Adipose tissue (tissue), 3 donors: ENCODE measurements at regions not wholly inside any gene's neighbourhood (a gene's known extent, or its start where the extent isn't known, plus 50 kb on each side); places are given as distances from the start of the nearest gene placed in this dataset.

Experiments
- H3K27ac ChIP-seq: one replicate; pipeline ENCODE4 v1.5.1; 2013; ENCODE audit warnings: low read depth, low read length
- WGBS, 3 donors: extraction: QIAGEN DNeasy Blood & Tissue Kit; methylation state at CpG; one replicate each; pipeline ENCODE4 v1.1.7; 2013; 5-methylcytosine and 5-hydroxymethylcytosine counted together
- donor health status: healthy with polysubstance abuse.
- donor health status: Bipolar disorder and iron deficiency.
- donor health status: healthy.

DNA sequence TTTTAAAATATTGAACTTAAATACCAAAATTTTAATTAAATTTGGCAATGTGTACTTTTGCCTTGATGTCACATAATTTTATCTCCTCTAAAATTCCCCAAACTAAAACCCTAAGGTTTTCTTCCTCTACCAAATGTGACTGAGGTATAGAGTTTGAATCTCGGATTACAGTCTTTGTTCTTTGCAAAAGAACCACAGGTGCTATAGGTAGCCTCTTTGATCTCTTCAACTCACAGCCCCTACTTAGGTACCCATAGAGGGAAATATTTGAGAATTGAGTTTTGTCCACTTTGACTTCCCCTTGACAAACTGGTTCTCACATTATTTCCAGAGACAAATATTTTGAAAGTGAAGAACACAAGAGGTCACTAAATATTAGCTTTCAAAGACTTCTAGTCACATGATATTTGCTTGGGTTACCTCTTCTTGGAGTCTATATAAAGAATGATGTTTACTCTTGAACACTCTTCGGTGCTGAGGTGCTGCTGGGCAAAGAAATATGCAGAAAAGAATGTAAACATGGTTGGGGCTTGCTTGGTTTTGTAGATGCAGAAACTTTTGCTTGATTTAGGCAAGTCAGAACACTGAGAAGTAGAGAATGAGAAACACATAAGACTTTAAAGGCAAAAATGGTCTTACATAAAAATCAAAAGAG, 120.8 kb upstream of the MCTP2 start:
- WGBS, 3 donors: 43 to 78% (median 58%) methylated on average over 2 of the region's 2 CpGs
- no peak overlapping the region for H3K27ac ChIP-seq

DNA sequence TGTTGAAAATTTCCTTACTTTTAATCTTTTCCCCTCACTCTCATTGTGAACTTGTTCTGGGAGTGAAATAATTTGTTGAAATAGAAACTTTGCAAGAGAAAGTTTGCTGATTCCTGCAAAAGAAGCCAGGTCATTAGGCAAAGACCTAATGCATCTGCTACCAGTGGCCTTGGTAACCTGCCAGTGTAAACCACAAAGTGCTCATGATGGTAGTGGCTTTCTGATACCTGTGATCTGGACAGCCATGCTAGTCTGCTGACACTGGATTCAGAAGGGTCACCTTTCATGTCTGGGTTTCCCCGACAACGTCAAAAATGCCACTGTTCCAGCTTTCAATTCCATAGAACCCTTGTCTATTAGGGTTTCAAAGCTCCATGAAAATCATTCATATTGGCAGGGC, 123.7 kb upstream of the MCTP2 start:
- H3K27ac ChIP-seq: no peak overlapping the region
- WGBS, 3 donors: 95 to 100% (median 99%) methylated on average over 2 of the region's 2 CpGs

DNA sequence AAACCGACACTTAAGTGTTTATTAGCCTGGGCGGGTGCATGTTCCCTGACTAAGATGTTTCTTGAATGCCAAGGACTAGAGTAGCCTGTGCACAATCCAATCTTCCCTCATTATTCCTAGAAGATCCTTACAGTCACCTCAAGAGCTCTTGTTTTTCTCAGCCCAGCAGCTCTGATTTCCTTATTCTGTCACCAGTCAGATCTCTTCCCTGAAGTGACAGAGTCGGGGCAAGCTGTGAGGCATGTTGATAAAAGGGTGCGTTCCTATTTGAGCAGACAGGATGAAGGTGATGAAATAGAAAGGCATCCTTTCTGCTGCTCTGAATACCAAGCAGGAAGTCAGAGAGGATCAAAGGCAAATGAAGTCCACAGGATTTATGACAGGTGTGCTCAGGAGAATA, 125.6 kb upstream of the MCTP2 start:
- 42 to 62% (median 51%) methylated on average over 4 of the region's 4 CpGs for WGBS, 3 donors
- no peak overlapping the region for H3K27ac ChIP-seq

DNA sequence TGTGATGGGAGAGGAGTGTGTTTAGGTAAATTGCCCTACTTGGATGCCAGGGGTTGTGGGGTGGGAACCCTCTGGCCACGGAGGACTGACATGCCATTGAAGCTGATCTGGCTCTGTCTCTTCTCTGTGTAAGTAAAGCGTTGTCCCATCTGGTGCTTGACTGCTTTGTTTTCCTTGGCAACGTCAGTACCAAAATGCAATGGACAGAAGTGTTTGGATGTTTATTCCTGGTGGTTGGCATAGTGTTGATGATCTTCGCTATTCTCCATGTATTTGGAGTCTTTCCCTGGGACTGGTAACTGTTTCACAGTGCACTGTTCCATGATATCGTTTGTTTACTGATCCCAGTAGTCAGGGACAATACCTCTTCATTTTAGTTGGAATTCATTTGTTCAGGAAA, 130.5 kb upstream of the MCTP2 start:
- no peak overlapping the region for H3K27ac ChIP-seq
- 66 to 90% (median 68%) methylated on average over 5 of the region's 5 CpGs for WGBS, 3 donors

DNA sequence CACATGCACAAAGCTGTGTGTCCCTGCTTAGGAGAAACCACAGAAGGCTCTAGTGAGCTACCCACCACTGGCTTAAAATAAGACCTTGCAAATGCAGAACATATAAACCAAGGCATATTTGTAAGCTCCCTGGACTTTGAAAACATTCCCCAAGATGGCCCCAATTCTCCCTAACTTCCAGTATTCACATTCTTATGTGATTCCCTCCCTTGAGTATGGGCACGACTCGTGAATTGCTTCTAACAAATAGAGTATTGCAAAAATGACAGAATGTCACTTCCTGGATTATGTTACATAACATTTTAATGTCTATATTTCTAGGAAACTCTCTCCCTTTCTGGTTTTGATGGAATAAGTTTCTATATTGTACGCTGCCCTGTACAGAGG, 131.8 kb upstream of the MCTP2 start:
- WGBS, 3 donors: 58 to 87% (median 62%) methylated on average over 3 of the region's 3 CpGs
- H3K27ac ChIP-seq: no peak overlapping the region

DNA sequence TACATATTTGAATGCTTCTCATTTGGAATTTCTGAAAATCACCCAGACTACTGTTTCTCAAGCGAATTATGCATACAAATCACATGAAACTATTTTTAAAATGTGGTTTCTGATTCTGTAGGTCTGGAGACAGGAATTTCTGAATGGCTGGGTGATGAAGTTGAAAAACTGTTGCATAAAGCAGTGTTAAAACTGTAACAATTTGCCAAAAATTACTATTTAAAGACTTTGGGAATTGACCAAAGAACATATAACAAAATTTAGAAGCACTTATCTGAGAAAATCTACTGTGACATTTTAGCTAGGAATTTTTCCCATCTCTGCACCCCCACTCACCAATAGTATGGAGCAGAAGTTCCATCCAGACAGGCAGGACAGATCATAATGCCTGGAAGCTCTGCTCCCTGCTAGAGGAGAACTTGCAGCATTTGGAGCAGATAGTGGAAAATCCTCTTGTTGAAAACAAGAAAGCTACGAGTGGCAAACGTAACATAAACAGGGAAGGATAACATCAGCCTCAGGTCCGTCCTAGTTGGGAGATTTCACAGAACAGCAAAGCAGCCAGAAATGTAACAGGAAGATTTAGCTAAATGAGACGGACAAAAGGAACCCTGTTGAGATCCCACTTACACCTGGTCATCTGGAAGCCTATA, 132.3 kb upstream of the MCTP2 start:
- H3K27ac ChIP-seq: no peak overlapping the region
- 59 to 82% (median 81%) methylated on average over 5 of the region's 5 CpGs for WGBS, 3 donors

DNA sequence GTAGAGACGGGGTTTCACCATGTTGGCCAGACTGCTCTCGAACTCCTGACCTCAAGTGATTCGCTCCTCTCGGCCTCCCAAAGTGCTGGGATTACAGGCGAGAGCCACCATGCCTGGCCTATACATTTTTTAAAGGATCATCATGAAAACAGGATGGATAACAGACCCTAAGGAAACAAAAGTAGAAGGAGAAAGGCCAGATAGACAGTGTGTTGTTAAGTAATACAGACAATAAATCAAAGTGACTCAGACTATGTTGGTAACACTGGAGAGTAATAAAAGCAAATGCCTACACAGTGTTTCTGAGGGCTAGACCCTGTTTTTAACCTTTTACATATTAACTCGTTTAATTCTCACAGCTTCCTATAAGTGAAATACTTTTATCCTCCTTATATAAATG, 133.8 kb upstream of the MCTP2 start:
- 76 to 87% (median 81%) methylated on average over 6 of the region's 6 CpGs for WGBS, 3 donors
- H3K27ac ChIP-seq: no peak overlapping the region

DNA sequence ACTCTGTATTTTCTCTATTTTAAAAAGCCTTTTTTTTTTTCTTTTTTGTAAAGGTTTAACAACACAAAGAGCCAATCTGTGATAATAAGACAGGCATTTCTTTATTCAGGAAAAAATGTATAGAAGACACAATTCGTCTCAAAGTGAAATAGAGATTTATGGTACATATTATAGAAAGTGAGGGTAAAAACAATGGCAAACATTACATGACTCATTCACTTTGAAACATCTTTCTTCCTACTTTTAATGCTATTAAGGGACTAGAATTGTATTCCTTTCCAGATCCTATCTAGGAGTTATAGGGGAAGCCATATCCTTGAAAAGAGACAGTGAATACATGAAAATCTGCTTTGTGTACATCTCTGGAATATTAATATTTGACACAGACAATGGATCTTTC, 137.1 kb upstream of the MCTP2 start:
- no peak overlapping the region for H3K27ac ChIP-seq
- 63 to 77% (median 63%) methylated on average over 1 of the region's 1 CpG for WGBS, 3 donors

DNA sequence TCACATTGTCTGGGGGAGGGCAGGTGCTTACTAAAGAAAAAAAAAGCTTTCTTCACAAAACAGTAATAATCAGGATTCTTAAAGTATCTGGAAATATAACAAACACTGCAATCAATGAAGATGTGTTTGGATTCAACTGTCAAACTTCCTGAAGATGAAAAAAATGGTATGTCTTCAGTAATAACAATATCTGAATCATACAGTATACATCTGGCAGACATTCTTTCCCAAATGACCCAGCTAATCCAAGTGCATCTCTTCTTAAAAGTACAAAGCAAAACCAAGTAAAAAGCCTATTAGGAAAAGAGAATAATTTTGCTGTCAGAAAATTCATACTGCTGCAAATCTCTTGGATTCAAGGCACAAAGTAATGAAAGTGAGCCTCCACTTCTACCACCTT, 145.0 kb upstream of the MCTP2 start:
- H3K27ac ChIP-seq: no peak overlapping the region

DNA sequence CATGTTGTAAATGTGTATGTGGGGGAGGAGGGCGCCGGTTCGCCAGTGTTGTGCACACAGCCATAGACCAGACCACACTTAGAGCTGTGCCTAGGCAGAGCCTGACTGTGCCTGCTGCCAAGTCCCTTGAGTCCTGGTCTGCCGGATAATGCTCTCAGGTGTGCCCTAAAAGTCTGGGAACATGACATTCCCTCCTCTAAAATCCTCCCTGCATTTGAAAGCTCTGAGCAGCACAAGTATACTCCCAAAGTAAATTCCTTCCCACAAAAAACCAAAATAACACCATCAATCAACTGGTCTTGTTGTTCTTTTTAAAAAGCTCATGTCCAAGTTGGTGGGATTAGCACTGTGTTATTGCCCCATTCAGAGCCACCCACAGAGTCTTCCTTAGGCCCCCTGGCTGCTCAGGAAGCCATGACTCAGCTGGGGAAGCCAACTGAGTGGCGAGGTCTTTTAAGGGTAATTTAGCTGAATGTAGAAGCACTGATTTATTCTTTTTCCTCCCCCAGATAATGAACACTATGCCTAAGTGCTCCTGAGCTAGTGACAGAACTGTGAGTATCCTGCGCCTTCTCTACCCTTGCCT, 147.8 kb upstream of the MCTP2 start:
- H3K27ac ChIP-seq: no peak overlapping the region
- 74 to 87% (median 79%) methylated on average over 6 of the region's 6 CpGs for WGBS, 3 donors

DNA sequence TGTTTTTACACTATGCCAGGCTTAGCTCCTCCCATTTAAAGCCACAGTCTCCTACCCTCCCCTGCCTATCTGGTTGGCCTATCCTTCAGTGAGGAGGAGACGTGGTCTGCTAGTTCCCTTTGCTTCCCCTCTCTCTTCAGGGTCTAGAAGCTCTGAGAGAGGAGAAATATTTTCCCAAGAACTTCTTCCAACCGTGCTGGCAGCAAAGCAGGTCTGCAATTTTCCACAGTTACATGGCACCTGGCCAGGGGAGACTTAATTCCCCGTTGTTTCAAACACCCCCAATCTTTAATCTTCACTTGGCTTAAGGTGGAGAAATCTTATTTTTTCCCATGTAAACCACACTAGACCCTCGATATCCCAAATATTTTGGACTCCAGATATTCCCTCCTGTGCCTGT, 149.5 kb upstream of the MCTP2 start:
- WGBS, 3 donors: 58 to 63% (median 61%) methylated on average over 4 of the region's 4 CpGs
- no peak overlapping the region for H3K27ac ChIP-seq

DNA sequence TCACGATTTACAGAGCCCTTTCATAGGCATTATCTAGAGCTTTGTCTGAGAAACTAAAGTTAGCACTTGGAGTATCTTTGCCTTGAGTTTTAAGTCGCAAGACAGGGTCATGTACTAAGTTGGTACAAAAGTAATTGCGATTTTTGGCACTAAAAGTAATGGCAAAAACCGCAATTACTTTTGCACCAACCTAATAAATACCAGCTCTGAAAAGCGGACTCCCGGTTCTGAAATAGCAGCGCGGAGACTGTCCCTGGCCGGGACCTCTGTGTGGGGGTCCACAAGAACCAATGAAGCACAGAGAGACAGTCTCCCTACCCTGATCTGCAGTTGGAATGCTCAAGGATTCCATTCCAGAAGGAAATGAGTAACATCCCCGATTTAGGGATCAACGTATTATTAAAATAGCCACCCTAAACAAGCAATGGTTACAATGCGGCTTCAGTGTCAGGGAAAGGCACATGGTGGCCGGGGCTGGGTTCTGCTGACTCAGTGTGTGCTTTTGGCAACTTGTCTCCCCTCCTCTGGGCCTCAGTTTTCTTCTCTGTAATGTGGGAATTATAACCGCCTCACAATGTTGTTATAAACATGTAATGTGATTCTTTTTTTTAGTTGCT, 150.3 kb upstream of the MCTP2 start:
- H3K27ac ChIP-seq: no peak overlapping the region
- 82 to 90% (median 89%) methylated on average over 14 of the region's 14 CpGs for WGBS, 3 donors

DNA sequence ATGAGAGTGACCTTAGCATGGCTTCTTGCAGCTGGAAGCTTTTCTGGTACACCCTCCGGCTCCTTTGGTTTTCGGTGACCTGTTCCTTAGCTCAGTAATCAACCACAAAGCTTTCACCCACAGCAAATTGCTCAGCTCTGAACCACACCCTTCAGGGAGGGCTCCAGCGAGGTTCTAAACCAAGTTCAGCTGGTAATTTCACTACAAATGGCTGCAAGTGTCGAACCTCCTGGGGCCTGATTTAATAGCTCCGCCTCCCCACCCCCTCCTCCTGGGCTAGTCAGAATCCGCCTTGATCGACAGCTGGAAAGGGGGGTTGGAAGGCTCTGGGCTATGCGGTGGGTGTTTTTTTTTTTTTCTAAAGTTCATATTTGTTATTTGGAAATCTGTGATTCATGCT, 150.9 kb upstream of the MCTP2 start:
- WGBS, 3 donors: 52 to 59% (median 54%) methylated on average over 8 of the region's 8 CpGs
- no peak overlapping the region for H3K27ac ChIP-seq

DNA sequence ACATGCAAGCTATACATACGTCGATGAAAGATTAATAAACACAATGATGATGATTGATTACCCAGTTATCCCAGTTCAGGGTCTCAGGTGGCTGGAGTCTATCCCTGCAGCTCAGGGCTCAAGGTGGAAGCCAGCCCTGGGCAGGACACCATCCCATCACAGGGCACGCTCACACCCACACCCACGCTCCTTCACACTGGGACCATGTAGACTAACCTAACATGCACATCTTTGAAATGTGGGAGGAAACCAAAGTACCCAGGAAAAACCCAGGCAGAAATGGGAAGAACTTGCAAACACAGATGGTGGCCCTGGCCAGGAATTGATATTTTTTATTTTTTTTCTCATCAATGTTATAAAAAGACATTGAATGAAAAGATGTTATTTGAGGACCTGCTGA, 151.4 kb upstream of the MCTP2 start:
- 88 to 95% (median 91%) methylated on average over 4 of the region's 4 CpGs for WGBS, 3 donors
- H3K27ac ChIP-seq: no peak overlapping the region

DNA sequence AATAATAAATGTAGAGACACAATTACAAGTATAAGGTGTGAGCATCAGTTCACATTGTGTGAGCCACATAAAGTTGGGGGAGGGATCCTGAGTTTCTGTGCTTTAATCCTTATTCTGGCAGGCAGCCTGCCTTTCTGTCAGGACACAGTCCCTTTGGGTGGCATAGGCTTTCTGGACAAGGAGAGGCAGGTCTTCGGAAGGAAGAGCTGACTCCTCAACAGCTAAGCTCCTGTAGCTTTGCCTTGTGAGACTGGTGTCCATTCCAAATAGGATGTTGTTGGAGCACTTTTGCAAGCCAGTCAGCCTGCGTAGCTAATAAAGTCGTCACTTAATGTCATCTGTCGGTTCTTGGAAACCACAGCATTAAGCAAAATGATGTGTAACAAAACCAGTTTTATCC, 151.9 kb upstream of the MCTP2 start:
- 86 to 91% (median 88%) methylated on average over 4 of the region's 4 CpGs for WGBS, 3 donors
- no peak overlapping the region for H3K27ac ChIP-seq

DNA sequence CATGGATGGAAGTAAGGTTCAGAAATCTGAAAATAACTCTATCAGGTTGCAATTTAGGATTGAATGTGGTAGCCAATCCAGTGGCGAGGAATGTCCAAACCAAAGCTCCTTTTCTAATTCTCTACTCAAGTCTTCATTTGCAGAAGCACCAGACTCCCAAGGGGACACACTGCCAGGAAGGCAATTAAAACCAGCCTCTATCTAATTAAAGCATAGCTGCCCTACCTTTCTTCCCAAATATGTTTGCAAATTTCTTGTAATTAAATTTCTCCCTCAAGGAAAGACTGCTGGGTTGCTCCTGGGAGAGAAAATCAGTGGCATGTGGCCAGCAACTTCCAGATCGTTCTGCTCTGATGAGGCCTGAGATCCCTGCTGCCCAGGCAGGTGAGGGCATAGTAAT, 153.4 kb upstream of the MCTP2 start:
- H3K27ac ChIP-seq: no peak overlapping the region
- WGBS, 3 donors: 80 to 86% (median 81%) methylated on average over 2 of the region's 2 CpGs

DNA sequence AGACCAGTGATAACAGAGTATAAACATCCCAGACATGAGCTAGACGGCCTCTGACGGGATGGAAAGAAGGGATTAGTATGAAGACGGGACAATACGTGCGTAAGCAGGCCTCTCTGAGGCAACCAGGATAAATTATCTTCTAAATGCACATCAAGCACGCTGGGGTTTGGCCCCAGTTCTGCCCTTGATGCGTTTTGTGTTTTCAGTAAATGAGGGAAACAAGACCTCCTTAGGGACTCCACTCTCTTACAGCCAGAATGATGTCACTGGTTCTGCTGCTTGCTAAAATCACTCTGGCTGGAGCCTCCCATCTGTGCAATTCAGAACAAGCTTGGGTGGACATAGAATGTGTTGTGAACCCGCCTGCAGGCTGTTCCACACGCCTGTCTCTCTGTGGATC, 156.0 kb upstream of the MCTP2 start:
- WGBS, 3 donors: 45 to 52% (median 50%) methylated on average over 9 of the region's 9 CpGs
- H3K27ac ChIP-seq: no peak overlapping the region

DNA sequence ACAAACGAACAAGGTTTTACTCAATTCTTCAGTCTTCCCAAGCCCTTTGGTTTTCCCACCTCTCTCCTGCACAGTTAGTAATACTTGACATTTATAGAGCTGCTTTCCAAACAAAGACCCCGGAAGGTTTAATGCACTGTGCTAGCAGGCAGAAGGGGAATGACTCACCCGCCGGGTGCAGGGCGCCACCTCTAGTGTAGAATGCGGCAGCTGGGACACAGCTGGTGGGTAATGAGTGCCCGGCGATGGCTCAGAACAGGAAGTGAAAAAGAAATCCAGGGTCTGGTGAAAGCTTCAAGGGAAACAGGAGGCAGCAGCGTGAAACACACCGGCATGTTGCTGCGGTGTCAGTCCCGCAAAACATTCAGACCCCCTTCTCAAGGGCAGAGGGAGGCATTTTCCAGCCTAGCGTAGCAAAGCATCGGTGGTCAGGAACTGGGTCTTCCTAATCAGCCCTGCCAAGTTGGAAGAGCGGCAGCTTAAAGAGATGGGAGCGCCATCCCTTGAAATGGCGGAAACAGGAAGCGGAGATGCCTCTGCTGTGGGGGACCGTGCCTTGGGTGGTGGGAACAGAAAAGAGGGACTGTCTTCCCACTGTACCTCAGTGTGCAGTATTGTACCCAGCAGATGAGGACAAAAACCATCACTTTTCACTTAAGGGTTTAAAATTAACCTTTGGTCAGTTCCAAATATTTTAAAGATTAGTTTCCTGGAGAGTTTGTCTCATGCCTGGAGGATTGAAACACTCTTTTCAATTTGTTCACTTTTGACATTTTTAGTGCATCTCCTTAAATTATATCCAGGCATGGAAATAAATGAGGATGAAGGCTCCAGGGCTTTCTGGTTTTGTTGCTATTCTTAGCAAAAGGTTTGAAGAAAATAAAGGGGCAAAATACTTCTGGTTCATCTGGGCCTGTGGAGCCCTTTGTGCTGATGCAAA, 160.7 kb upstream of the MCTP2 start:
- 51 to 81% (median 73%) methylated on average over 19 of the region's 19 CpGs for WGBS, 3 donors

DNA sequence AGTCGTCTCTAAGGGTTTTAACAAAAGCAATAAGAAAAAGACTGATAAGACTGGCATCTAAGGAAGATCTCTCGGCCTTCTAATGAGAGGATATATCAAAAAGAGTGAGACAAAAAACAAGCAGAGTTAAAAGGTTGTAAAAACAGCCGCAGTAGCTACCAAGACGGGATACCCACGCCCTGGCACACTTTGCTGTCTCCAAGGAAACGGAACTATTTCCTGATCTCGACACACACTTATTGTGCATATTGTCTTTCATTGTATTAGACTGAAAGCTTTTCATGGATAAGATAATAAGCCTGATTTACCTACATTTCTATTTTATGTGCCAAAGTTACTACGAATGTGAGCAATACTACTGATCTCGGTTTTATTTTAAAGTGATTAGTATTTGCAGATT, 161.5 kb upstream of the MCTP2 start:
- WGBS, 3 donors: 74 to 86% (median 76%) methylated on average over 9 of the region's 9 CpGs
- no peak overlapping the region for H3K27ac ChIP-seq

More for the DNA sequence above, 160.7 kb upstream of the MCTP2 start:
- H3K27ac ChIP-seq: no peak overlapping the region
